RCC 7860 (cell line): ENCODE measurements at regions not wholly inside any gene's neighbourhood (a gene's known extent, or its start where the extent isn't known, plus 50 kb on each side); places are given as distances from the start of the nearest gene placed in this dataset.

ENCODE experiments used
- DNase-seq: peaks from one replicate; pipeline ENCODE4 v3.0.0-alpha.2; 2015; ENCODE audit warnings: low spot score
- FAIRE-seq: peaks from 2 replicates; lab custom pipeline; 2012; peaks lifted over from hg19 to GRCh38; lab: Jason Lieb, UNC

DNA sequence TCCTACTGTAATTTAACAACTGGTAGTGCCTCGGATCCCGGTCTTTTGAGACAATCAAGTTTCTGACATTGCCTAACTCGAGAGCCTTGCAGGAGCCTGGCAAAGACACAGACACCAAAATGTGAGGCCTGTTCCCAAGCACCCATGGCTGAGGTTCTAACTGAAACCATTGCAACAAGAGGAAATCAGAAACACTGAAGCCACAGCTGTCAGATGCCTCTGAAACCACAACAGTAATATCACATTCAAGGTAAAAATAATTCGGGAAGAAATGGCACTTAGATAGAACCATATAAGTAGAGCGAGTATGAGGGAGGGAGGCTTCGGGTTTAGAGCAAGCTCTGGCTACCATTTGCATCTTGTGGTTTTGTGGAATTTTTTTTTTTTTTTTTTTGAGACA is 285.9 kb downstream of the FBXO15 start:
- FAIRE-seq (no peak), DNase-seq (no peak)

DNA sequence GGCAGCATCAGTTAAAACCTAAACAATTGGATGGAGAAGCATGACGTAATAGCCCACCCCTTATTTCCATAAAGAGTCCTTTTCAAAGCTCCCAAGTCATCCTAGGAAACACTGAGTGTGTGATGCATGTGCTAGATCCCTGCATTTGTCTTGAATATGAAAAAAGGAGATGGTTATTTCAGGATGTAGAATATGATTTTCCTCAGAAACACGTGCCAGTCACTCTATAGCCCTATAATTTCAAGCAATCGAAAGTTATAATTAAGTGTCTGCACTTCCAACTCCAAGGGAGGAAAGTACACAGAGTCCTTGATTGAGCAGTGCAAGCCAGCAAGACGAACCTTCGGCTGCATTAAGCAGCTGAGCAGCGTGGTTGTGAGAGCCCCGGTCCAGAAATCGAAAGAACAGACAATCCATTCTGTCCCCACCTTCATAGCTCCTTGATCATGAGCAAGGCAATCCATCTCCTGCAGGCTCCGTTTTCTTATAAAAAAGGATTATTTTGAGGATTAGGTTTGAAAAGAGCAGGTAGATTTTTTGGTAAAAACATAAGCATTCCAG is 287.7 kb downstream of the FBXO15 start:
- DNase-seq (no peak), FAIRE-seq (no peak)

DNA sequence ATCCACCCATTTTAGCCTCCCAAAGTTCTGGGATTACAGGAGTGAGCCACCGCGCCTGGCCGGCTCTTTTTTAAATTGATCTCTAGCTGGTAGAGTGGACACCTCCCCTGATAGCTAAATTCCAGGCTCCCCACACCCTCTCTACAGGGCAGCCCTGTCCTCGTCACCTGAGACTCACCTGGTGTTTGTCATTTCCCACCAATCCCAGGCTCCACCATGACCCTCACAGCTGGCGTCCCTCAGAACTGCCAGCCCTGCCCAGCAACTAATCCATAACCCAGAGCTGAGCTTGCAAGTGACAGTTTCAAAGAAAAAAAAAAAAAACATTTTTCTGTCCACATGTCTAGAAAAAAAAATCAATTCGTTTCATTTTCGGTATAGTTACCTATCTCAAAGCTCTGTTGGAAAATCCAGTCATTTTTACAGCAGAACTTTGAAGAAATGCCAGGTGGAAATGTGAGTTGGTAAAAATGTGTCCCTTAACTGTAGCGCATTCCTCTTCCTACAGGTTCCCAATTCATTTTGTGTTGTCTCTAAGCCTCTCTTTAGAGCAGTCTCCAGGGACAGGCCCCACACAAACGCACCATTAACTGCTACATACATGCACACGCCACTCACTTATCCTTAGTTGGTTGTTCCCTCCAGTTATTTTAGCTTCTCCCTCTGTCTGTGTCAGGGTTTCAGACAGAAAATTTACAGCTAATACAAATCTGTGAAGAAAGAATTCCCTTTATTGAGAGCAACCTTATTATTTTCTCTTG is 294.7 kb downstream of the FBXO15 start:
- FAIRE-seq (no peak), DNase-seq (no peak)

DNA sequence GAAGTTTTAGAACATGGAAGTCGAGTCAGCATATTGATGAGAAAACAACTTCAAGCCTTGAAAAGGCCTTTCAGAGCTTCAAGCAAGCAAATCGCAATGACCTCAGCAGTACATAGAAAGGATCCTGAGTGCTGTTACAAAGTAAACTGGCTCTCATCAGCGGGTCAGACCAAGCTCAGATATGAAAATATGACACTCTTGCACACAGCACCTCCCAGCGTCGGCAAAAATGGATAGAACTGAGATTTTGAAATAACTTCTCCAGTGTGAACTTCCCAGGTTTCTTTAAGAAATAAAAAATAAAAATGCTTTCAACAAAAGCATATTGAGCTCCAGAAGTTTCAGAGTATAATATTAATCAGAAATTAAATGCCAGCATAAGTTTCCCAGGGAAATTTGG is 296.9 kb downstream of the FBXO15 start:
- DNase-seq = no peak
- FAIRE-seq = no peak

DNA sequence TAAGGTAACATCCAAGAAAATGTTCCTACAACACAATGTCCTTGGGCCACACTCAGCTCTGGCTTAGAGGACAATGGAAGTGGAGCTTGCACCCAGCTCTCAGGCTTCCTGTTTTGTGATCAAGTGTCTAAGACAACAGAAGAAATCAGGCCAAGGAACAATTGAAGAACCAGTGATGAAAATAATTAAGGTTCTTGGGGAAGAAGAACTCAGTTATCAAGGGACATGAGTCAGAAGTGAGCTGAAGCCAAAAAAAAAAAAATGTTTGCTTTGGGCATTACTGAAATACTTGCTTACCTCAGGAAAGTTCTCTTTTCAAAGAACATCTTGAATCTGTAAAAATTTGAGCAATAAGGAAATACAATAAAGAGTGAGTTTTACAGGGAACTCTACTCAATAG is 299.0 kb downstream of the FBXO15 start:
- DNase-seq (no peak), FAIRE-seq (no peak)

DNA sequence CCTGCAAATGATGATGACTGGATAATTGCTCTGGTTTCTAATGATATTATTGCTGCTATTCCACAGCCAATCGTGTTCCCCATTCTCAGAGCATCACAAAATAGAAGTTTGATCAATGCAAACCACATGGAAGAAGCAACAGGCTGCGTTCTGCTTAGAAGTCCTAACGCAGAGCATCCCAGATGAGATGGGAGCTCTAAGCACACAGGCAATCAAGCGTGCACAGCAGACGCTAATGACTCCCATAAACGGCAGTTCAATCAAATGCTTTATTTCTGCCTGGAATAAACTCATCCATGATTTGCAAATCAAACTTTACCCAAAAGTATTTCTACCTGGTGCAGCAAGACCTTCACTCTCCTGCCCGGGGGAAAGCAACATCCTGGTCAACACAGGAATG is 304.2 kb downstream of the FBXO15 start:
- no peak for FAIRE-seq
- no peak for DNase-seq

DNA sequence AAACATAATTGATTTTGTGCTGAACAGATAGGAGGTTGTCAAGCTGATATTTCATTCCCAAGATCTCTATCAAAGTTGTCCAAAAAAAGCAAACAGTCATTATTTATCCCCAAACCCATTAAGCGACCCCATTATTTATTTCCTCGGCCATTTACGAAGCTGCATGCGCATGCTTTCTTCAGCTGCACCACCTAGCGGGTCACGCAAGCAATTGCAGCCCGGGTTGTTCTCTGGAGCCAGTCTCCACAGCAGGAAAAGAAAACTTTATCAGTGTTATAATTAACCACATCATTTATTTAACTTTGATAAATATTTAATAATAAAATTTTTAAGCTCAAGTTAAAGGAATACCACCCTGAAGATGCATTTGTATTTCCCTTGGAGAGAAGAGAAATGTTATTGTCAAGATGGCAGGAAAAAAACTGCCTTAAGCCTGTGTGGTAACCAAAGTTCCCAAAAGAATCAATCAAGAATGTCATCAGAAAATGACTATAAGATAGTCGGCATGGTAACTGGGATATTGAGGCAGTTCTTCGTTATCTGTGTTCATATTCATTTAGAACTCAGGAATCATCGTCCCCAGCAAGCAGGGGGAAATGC is 304.7 kb downstream of the FBXO15 start:
- DNase-seq (no peak), FAIRE-seq (peak; percentile 27)

DNA sequence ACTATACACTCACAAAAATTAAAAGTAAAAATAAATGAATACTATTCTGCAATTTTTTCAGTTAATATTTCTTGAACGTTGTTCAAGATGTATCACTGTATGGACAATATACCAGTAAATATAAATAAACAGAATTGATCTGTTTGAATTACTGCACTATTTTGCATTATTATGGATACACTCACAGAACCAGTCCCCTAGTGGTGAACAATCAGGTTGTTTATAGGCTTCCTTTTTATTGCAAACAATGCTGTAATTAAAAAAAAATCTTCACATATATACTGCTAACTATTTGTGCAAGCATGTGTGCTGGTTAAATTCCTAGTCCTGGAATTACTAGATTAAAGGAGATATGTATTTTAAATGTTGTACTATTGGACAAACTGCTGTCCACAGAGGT is 306.0 kb downstream of the FBXO15 start:
- FAIRE-seq (no peak), DNase-seq (no peak)

DNA sequence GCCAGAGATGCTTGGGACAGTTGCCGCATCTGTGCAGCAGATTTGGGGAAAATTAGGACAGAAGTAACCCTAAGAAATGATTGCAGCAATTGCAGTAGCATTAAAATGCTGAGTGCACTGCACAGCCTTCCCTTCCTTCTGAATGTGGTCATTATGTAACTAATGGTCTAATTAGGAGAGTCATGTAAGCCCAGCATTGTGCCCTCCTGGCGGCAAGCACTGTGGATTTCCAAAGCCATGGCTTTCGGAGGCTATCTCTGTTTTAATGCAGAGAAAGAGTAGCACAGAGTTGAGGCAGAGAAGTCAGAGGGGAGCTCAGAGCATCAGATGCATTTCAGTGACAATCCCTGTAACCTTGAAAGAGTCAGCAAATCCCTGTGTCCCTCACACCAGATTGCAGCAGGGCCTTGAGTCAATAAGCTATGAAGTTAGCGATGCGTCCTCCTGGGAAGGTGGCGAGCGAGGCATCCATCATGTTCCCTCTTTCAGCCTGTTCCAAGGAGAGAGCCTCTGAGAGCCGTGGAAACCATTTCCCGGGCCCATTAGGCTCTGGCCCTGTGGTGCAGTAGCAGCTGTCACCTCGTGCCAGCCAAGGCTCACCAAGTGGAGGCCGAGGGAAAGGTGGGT is 307.2 kb downstream of the FBXO15 start:
- no peak for DNase-seq

DNA sequence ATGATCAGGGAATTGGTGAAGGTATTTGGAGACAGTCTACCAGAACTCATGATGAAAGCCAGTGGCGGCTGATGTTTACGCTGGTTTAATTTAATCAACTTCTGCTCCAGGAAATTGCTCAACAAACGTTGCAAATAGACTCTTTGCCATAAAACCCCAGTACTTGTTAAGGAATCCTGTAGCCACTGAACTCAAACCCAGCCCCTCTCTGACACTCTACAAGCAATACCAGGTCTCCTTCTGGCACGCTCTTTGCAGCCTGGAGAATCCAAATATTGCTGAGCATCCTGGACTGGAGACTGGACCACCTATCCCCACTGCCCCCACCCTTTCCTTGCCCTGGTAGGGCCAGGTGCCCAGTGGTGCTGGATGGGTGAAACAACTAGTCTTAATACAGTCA is 308.2 kb downstream of the FBXO15 start:
- no peak for DNase-seq
- FAIRE-seq = no peak

More for the DNA sequence above, 307.2 kb downstream of the FBXO15 start:
- FAIRE-seq = no peak

DNA sequence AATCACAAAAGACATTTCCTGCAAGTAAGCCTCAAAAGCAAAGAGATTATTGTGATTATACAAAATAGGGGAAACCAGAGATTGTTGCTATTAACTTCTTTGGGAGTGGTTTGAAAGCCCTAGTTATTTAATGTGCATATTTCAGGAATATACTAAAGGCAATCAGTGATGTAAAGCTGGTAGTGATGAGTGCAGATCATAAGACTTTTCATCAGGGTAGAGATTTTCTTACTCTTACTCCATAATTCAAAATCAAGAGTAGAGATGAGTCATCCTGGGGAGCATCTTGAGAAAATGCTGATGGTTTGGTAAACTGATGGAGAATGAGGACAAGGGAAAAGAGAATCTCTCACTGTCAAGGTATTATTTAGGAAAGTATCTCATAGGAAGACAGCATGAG is 309.5 kb downstream of the FBXO15 start:
- DNase-seq (no peak), FAIRE-seq (no peak)

DNA sequence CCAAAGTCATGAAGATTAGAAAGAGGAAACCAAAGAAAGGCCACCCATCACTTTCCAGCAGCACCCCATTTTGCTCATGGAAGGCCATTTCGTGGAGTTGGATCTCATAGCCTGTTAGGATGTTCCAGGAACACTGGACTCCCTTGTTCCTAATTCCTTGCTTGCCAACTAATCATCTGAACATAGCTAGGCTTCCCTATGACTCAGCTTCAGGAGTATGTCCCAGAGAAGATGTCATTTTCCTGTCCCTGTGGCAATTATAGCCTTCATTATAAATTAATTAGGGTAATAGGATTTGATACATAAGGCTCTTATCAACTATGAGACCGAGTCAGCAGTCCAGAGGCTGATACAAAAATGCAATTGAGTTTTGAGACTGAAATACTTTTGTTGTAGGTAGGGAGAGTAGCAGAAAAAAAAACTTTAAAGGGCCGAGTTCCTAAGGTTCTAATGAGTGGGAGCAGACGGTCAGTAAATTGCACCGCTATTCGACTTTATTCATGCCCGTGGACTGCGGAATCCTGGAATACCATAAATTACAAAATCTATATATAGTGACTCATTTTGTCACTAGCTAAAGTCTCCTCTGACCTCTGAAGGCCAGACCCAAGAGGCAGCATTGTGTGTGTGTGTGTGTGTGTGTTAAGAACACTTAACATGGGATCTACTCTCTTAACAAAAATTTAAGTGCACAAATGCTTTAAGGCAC is 311.8 kb downstream of the FBXO15 start:
- no peak for FAIRE-seq
- DNase-seq = no peak

DNA sequence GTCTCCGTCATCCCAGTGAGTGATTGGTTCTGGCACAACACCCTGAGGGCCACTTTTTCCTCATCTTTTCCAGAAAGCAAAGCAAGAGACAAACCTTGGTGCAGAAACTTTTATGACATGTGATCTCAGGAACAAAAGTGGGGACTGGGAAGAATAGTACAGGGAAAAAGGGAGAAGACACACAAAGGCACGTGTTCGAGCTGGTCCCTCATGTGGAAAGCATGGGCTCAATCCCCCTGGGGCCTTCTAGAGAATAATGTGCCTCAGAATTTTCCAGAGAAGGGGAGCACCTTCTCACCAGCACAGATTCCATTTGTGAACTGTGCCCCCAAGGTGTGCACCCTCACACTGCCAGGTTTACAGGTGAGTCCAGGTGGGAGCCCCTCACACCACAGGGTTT is 312.6 kb downstream of the FBXO15 start:
- no peak for FAIRE-seq
- no peak for DNase-seq

DNA sequence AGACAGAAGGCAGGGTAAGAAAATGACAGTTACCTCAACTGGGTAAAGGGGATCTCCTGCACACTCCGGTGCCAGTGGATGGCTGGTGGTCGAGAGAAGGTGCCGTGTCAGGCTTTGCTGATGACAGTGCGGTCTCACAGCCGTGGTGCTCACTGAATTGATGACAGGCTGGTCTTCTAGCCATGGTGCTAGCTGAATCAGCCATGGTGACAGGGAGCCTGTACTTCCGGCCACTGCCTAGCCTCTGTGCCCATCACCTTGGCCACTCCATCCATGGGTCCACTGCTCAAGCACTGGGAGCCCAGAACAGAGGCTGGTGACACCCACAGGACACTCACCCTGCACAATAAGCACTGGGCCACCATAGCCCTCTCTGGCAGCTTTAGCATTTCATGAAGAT is 315.9 kb downstream of the FBXO15 start:
- FAIRE-seq = no peak
- DNase-seq = no peak

DNA sequence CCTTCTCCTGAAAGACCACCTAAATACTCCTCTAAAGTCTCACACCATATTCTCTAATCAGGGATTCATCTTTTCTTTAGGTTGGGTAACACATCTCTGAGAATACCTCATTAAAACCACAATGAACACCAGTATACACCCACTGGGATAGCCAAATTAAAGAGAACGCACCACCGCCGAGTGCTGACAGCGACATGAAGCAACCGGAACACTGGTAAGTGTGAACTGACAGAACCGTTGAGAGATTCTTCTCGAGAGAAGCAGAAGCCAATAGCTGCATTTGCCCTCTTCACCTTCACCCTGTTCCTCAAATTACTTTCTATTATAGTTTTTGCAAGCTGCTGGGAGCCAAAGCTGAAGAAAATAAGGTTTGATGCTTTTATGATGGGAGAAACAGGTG is 318.5 kb downstream of the FBXO15 start:
- DNase-seq (no peak), FAIRE-seq (no peak)

DNA sequence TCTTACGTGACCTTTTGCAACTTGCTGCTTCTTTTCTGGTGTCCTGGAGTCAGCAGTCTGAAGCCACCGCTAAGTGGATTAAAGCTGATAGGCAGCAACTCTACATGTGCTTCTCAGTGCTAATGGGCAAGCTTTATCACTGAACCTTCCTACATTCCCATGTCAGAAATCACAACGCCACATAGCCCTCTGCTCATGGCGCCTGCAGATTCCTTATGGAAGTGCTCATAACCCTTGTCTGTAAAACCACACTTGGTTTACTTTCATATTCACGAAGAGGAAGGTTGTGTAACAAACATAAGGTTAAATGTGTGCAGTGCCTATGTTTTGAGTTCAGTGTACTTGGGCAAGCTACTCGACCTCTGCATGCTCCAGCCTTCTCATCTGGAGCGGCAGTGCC is 319.8 kb downstream of the FBXO15 start:
- DNase-seq (no peak), FAIRE-seq (no peak)

DNA sequence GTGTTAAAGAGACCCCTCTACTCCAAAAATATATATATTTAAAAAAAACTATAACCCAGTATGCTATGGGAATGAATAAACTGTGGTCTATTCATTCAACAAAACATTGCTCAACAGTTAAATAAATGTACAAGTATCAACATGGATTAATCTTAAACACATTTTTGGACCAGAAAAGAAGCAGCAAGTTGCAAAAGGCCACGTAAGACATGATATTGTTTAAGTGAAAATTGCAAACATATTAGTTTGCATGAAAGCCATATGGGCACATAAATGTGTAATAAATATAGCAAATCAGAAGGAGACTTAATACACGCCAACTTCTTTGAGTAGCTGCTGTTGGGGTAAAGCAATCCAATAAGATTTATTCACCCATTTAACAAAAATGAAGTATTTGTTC is 321.5 kb downstream of the FBXO15 start:
- DNase-seq (no peak), FAIRE-seq (no peak)

DNA sequence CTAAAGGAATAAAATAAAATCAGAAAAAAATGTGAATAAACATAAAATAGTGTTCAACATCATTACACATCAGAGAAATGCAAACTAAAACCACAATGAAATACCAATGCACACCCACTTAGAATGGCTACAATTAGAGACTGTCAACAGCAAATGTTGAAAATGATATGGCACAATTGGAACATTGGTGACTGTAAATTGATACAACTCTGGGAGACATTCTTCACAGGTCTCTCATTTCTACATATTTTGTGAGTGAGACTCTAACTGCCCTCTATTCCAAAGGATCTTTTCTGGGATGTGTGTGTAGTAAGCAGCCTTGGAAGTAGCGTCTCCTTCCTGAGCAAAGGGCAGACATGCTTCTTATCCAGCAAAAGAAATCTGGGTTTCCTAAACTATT is 323.0 kb downstream of the FBXO15 start:
- DNase-seq (no peak), FAIRE-seq (no peak)

DNA sequence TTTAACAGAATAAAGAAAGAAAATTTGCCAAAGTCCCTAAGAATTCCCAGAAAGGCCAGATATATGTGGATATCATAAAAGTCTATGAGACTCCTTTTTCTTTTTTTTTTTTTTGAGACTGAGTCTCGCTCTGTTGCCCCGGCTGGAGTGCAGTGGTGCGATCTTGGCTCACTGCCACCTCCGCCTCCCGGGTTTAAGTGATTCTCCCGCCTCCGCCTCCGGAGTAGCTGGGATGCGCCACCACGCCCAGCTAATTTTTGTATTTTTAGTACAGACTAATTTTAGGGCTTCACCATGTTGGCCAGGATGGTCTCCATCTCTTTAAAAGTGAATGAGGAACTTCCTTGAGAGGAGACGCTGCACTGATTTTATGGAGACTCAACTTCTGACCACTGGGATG is 335.2 kb downstream of the FBXO15 start:
- FAIRE-seq (no peak), DNase-seq (no peak)

DNA sequence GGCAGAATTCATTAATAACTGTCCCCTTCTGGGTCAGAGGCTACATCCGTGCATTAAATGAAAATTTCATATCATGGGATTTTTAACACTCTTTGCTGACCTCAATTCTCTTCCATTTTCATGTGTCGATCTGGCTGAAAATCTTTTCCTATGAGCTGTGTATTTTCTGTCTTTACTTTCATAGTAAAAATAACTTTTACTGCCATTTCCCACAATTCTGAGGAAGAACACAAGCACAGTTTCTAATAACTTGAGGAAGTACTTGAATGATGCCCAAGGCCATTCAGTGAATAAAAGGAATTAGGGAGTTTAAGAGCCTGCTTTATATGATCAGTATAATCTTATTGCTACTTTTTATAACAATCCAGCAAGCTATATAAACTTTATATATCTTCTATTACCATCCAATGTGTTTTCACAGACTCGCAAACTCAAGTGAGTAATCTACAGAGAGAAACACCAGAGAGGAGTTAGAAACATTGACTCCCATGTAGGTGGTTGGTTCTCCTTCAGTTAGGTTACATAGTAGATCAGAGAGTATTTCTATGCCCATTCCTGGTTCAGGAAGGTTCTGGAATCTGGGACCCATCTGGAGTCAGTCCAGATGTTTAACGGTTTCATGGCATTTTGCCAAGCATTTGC is 340.0 kb downstream of the FBXO15 start:
- DNase-seq (no peak), FAIRE-seq (no peak)

DNA sequence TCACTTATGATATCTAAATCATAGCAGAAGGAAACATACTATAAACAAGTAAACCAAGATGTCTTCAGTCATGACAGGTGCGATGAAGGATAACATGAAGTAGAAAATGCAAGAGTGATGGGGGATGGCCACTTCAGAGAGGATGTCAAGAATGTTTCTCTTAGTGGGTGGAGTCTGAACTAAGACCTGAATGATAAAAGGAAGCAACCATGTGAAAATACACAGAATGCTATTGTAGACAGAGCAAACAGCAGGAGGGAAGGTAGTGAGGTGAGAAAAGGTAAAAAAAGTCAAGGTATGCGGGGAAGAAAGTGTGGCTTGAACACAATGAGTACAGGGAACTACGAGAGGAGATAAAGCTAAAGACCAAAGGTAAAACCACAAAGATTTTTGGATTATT is 341.6 kb downstream of the FBXO15 start:
- DNase-seq (no peak), FAIRE-seq (no peak)
